Activated CD8-positive, alpha-beta memory T cell treated with anti-CD3 and anti-CD28 coated beads, Interleukin-2, amount 50 U/mL, for 4 hours (primary cell): ENCODE measurements at regions not wholly inside any gene's neighbourhood (a gene's known extent, or its start where the extent isn't known, plus 50 kb on each side); places are given as distances from the start of the nearest gene placed in this dataset.

Source experiments
- DNase-seq: peaks from one replicate; pipeline ENCODE4 v3.0.0-alpha.2; 2020

DNA sequence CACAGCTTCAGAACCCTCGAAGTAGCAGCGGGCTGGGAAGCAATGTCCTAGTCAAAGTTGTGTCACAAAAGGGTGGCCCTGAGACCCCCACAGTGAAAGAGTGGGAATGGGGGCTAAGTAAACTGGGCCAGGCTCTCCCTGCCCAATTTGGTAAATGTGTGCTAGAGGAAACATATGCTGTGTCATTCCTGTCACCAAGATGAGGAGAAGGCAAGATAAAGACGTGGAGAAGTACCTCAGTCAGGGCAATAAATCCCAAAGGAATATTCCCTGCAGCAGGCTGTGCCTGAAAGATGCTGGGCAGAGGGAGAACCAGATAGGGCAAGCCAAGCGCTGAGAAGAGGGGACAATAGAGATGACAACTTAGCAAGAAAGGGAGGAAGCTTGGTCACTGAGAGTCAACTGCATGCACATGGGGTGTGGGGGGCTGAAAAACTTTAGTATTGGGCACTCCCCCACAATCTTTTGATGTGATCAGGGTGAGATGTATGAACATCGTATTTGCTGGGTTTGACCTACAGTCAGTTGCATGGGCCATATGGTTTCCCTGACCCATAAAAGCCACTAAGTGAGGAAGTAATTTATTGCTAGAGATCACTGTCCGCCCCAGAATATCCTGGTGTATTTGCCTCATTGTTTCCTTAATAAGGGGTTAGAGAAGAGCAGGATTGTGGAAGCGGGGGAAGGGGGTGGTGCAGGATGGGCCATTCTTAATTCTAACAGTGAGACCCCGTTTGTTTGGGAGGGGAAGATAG is 49.9 kb upstream of the CXCR4 start:
- DNase-seq = no peak
